Endodermal cell (in vitro differentiated cells): ENCODE measurements at regions not wholly inside any gene's neighbourhood (a gene's known extent, or its start where the extent isn't known, plus 50 kb on each side); places are given as distances from the start of the nearest gene placed in this dataset.

Source experiments
- DNase-seq: peaks from one replicate; pipeline ENCODE4 v3.0.0-alpha.2; 2017
- H3K27ac ChIP-seq: 2 replicates; pipeline ENCODE4 v1.5.1; 2013; ENCODE audit warnings: mild to moderate bottlenecking, low read depth, low read length, moderate library complexity
- H3K27me3 ChIP-seq: 2 replicates; pipeline ENCODE4 v1.6.1; 2013; ENCODE audit warnings: mild to moderate bottlenecking, low read length, moderate library complexity; ENCODE audit not compliant: insufficient read depth, control insufficient read depth, poor library complexity, severe bottlenecking
- H3K36me3 ChIP-seq: 2 replicates; pipeline ENCODE4 v1.7.0; 2013; ENCODE audit warnings: mild to moderate bottlenecking, low read length, moderate library complexity; ENCODE audit not compliant: control insufficient read depth, insufficient read depth
- H3K4me1 ChIP-seq: one replicate; pipeline ENCODE4 v1.7.0; 2013; ENCODE audit warnings: low read length; ENCODE audit not compliant: control insufficient read depth, insufficient read depth
- H3K4me3 ChIP-seq: 2 replicates; pipeline ENCODE4 v1.5.1; 2013; ENCODE audit warnings: mild to moderate bottlenecking, low read length, moderate library complexity
- H3K9ac ChIP-seq: 2 replicates; pipeline ENCODE4 v1.6.1; 2013; ENCODE audit warnings: mild to moderate bottlenecking, low read length, moderate library complexity; ENCODE audit not compliant: poor library complexity, severe bottlenecking; ENCODE audit errors: extremely low read depth
- H3K9me3 ChIP-seq: 2 replicates; pipeline ENCODE4 v1.6.1; 2013; ENCODE audit warnings: mild to moderate bottlenecking, low read length, moderate library complexity; ENCODE audit not compliant: control insufficient read depth
- H3K27ac Mint-ChIP-seq: 2 replicates; pipeline ENCODE4 v1.8.0; 2020; ENCODE audit warnings: mixed read lengths
- H3K27me3 Mint-ChIP-seq: 2 replicates; pipeline ENCODE4 v1.8.0; 2021; ENCODE audit warnings: mild to moderate bottlenecking, mixed read lengths; ENCODE audit not compliant: insufficient read depth
- H3K36me3 Mint-ChIP-seq: 2 replicates; pipeline ENCODE4 v1.8.0; 2020; ENCODE audit warnings: low read depth, mixed read lengths
- H3K4me1 Mint-ChIP-seq: 2 replicates; pipeline ENCODE4 v1.8.0; 2020; ENCODE audit warnings: mixed read lengths
- H3K4me3 Mint-ChIP-seq: 2 replicates; pipeline ENCODE4 v1.8.0; 2020; ENCODE audit warnings: mild to moderate bottlenecking, moderate library complexity, mixed read lengths
- H3K9me3 Mint-ChIP-seq: 2 replicates; pipeline ENCODE4 v1.8.0; 2020; ENCODE audit warnings: mild to moderate bottlenecking, mixed read lengths
- CTCF ChIP-seq: fragments of 200-600 bp; sonication (generic); conservative IDR thresholded peaks from 2 replicates; pipeline ENCODE4 v1.5.0; 2021; ENCODE audit warnings: antibody characterized with exemption, mild to moderate bottlenecking
- WGBS, 2 experiments: methylation state at CpG; one replicate each; pipeline versions ENCODE4 v1.1.5 to v1.1.7; 2013; ENCODE audit warnings: missing lambda C conversion rate in 2 of 2, mixed read lengths in 1 of 2; ENCODE audit not compliant: insufficient coverage in 1 of 2, insufficient read length in 1 of 2; 5-methylcytosine and 5-hydroxymethylcytosine counted together

DNA sequence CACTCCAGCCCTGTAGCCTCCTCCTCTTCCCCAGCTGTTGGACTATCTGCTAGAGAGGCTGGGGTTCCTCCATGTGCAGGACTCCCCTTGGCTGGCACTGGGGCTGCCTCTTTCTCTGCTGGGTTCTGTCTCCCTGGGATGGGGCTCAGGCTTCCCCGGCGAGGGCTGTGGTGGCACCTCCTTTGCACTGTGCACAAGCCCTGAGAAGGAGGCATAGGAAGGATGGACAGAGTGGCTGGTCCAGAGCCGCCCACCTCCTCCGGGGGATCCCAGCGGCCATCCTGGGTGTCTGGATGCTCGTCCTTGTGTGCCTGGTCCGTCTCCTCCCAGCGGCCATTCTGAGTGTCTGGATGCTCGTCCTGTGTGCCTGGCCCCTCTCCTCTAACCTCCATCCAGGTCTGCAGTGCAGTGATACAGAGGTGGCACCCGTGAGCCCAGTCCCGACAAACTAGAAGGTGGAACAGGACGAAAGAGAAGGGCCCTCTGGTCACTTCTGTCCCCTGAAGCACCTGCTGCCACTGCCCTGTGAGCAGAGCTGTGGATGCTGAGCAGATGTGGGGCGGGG is 633.7 kb downstream of the BRD1 start:
- Mint-ChIP-seq H3K36me3 (no peaks in the 10 kb centered on the region), H3K9me3 (no peaks in the 10 kb centered on the region), H3K27ac (no peak overlapping the region), H3K4me3 (no peak overlapping the region), H3K27me3 (peaks cover 2% of the 10 kb centered on the region), H3K4me1 (peaks cover 15% of the 10 kb centered on the region)
- H3K36me3 ChIP-seq, result no peaks in the 10 kb centered on the region
- DNase-seq, result no peak
- H3K4me3 ChIP-seq, result no peak overlapping the region
- H3K9me3 ChIP-seq, result no peaks in the 10 kb centered on the region
- no peak overlapping the region for H3K27ac ChIP-seq
- no peak overlapping the region for H3K9ac ChIP-seq
- H3K27me3 ChIP-seq, result no peaks in the 10 kb centered on the region
- TF ChIP-seq CTCF, result no peak
- H3K4me1 ChIP-seq, result peaks cover 6% of the 10 kb centered on the region
- WGBS, 2 experiments, result 91 to 96% methylated on average over 10 to 13 of the region's 13 CpGs

DNA sequence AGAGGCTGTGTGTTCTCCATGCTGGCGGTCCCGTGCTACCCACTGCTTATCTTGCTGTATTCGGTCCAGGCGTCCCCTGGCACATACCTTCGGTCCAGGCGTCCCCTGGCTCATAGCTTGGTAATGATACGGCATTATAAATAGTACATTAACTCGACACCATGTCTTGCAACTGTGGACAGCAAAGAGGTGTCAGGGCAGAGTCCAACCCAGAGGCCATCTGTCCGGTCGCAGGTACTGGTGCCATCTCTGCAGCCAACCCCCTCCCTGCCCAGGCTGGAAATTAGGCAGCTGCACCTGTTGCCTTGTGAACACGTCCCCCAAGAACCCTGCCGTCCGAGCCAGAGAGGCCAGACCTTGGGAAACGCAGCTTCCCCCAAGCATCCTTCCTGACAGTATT is 634.3 kb downstream of the BRD1 start:
- H3K9me3 Mint-ChIP-seq, result peaks cover 4% of the 10 kb centered on the region
- no peak overlapping the region for H3K27ac ChIP-seq
- WGBS, 2 experiments, result 90 to 95% methylated on average over 14 of the region's 14 CpGs
- no peak for DNase-seq
- peaks cover 15% of the 10 kb centered on the region for H3K4me1 Mint-ChIP-seq
- no peaks in the 10 kb centered on the region for H3K36me3 Mint-ChIP-seq
- H3K27me3 ChIP-seq, result no peaks in the 10 kb centered on the region
- no peak overlapping the region for H3K9ac ChIP-seq
- H3K36me3 ChIP-seq, result no peaks in the 10 kb centered on the region
- H3K4me1 ChIP-seq, result peaks cover 6% of the 10 kb centered on the region
- no peak overlapping the region for H3K4me3 ChIP-seq
- H3K27ac Mint-ChIP-seq, result no peak overlapping the region
- H3K9me3 ChIP-seq, result no peaks in the 10 kb centered on the region
- no peak overlapping the region for H3K4me3 Mint-ChIP-seq
- no peak for TF ChIP-seq CTCF
- peaks cover 2% of the 10 kb centered on the region for H3K27me3 Mint-ChIP-seq

DNA sequence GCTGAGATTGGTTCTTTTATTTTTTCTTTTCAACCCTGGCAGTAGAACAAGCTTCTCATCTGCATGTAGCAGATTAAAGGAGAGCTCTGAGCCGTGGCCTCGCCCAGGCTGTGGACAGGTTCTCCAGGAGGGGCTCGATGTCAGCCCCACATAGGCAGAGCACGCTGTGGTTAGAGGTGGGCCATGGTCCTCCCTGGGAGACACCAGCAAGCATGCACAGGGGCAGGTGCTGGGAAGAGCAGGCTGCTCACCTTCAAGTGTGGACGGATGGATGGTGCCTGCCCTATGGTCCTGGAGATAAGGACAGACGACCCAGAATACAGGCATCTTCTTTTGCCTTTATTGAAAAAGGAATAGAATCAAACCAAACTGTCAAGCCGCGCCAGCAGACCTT is 634.8 kb downstream of the BRD1 start:
- TF ChIP-seq CTCF, result no peak
- no peak overlapping the region for H3K9ac ChIP-seq
- no peaks in the 10 kb centered on the region for H3K36me3 Mint-ChIP-seq
- WGBS, 2 experiments, result 90 to 97% methylated on average over 6 to 8 of the region's 8 CpGs
- peaks cover 7% of the 10 kb centered on the region for H3K9me3 Mint-ChIP-seq
- no peak for DNase-seq
- no peaks in the 10 kb centered on the region for H3K27me3 ChIP-seq
- no peak overlapping the region for H3K27ac ChIP-seq
- no peaks in the 10 kb centered on the region for H3K9me3 ChIP-seq
- H3K4me1 Mint-ChIP-seq, result peaks cover 13% of the 10 kb centered on the region
- peaks cover 4% of the 10 kb centered on the region for H3K27me3 Mint-ChIP-seq
- H3K4me1 ChIP-seq, result peaks cover 6% of the 10 kb centered on the region
- H3K4me3 Mint-ChIP-seq, result no peak overlapping the region
- H3K4me3 ChIP-seq, result no peak overlapping the region
- H3K27ac Mint-ChIP-seq, result no peak overlapping the region
- no peaks in the 10 kb centered on the region for H3K36me3 ChIP-seq
